HFF-Myc (cell line): ENCODE measurements at regions not wholly inside any gene's neighbourhood (a gene's known extent, or its start where the extent isn't known, plus 50 kb on each side); places are given as distances from the start of the nearest gene placed in this dataset.

Source experiments
- DNase-seq: peaks from one replicate; pipeline ENCODE4 v3.0.0-alpha.2; 2011; ENCODE audit warnings: low read depth; ENCODE audit errors: extremely low read depth
- H3K4me3 ChIP-seq: replicated peaks from 2 replicates; pipeline ENCODE4 v1.5.1; 2011; ENCODE audit warnings: low read depth, mild to moderate bottlenecking, control low read depth, low read length
- CTCF ChIP-seq: IDR thresholded peaks from 2 replicates; pipeline ENCODE4 v1.5.1; 2012; ENCODE audit warnings: mild to moderate bottlenecking, low read depth, low read length, control low read depth; ENCODE audit errors: missing control alignments

GRCh38 chr2:150141226-150142001 lies 346.1 kb downstream of the RND3 start:
- H3K4me3 ChIP-seq, result no peak overlapping the region
- no peak for DNase-seq
- TF ChIP-seq CTCF, result no peak

GRCh38 chr2:150140777-150141176 lies 346.7 kb downstream of the RND3 start:
- H3K4me3 ChIP-seq, result no peak overlapping the region
- no peak for DNase-seq
- TF ChIP-seq CTCF, result no peak

- DNase-seq, result no peak
- TF ChIP-seq CTCF, result no peak
Observed at GRCh38 chr2:150138587-150138986, 348.9 kb downstream of the RND3 start.

GRCh38 chr2:150137338-150138069 lies 350.0 kb downstream of the RND3 start:
- DNase-seq, result no peak
- no peak overlapping the region for H3K4me3 ChIP-seq

More at GRCh38 chr2:150138587-150138986, 348.9 kb downstream of the RND3 start:
- H3K4me3 ChIP-seq, result no peak overlapping the region

GRCh38 chr2:150136893-150137292 lies 350.6 kb downstream of the RND3 start:
- TF ChIP-seq CTCF, result no peak
- DNase-seq, result no peak
- H3K4me3 ChIP-seq, result no peak overlapping the region

More at GRCh38 chr2:150137338-150138069, 350.0 kb downstream of the RND3 start:
- TF ChIP-seq CTCF, result no peak

GRCh38 chr2:150136401-150136800 lies 351.1 kb downstream of the RND3 start:
- no peak for TF ChIP-seq CTCF
- DNase-seq, result no peak
- no peak overlapping the region for H3K4me3 ChIP-seq
